ENCODE measurements at regions not wholly inside any gene's neighbourhood (a gene's known extent, or its start where the extent isn't known, plus 50 kb on each side); places are given as distances from the start of the nearest gene placed in this dataset.

DNA sequence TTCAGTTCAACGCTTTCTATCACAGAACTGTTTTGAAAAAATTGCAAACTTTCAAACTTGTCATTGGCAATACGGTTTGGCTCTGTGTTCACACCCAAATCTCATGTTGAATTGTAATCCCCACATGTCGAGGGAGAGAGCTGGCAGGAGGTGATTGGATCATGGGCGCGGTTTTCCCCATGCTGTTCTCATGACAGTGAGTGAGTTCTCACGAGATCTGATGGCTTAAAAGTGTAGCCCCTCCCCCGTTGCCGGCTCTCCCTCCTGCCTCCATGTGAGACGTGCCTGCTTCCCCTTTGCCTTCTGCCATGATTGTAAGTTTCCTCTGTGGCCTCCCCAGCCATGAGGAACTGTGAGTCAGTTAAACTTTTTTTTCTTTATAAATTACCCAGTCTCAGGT lies 1144.0 kb downstream of the BRD1 start:
- TF ChIP-seq, protein P1, sequence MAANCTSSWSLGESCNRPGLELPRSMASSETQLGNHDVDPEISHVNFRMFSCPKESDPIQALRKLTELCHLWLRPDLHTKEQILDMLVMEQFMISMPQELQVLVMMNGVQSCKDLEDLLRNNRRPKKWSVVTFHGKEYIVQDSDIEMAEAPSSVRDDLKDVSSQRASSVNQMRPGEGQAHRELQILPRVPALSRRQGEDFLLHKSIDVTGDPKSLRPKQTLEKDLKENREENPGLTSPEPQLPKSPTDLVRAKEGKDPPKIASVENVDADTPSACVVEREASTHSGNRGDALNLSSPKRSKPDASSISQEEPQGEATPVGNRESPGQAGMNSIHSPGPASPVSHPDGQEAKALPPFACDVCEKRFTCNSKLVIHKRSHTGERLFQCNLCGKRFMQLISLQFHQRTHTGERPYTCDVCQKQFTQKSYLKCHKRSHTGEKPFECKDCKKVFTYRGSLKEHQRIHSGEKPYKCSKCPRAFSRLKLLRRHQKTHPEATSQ (tag by site-specific recombination; IDR thresholded peaks at IDR 0.05), result no peak
- TF ChIP-seq, protein P2, sequence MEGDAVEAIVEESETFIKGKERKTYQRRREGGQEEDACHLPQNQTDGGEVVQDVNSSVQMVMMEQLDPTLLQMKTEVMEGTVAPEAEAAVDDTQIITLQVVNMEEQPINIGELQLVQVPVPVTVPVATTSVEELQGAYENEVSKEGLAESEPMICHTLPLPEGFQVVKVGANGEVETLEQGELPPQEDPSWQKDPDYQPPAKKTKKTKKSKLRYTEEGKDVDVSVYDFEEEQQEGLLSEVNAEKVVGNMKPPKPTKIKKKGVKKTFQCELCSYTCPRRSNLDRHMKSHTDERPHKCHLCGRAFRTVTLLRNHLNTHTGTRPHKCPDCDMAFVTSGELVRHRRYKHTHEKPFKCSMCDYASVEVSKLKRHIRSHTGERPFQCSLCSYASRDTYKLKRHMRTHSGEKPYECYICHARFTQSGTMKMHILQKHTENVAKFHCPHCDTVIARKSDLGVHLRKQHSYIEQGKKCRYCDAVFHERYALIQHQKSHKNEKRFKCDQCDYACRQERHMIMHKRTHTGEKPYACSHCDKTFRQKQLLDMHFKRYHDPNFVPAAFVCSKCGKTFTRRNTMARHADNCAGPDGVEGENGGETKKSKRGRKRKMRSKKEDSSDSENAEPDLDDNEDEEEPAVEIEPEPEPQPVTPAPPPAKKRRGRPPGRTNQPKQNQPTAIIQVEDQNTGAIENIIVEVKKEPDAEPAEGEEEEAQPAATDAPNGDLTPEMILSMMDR (tag by site-specific recombination; IDR thresholded peaks at IDR 0.05), result no peak
- TF ChIP-seq, protein P3, sequence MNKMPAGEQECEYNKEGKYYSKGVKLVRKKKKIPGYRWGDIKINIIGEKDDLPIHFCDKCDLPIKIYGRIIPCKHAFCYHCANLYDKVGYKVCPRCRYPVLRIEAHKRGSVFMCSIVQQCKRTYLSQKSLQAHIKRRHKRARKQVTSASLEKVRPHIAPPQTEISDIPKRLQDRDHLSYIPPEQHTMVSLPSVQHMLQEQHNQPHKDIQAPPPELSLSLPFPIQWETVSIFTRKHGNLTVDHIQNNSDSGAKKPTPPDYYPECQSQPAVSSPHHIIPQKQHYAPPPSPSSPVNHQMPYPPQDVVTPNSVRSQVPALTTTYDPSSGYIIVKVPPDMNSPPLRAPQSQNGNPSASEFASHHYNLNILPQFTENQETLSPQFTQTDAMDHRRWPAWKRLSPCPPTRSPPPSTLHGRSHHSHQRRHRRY (tag by site-specific recombination; IDR thresholded peaks at IDR 0.05), result no peak
- TF ChIP-seq EGR2 (tag by site-specific recombination; IDR thresholded peaks at IDR 0.05; ENCODE audit: low read depth), result no peak
- no peak for TF ChIP-seq ZNF221 (tag by site-specific recombination; IDR thresholded peaks at IDR 0.05; ENCODE audit: borderline replicate concordance)
- TF ChIP-seq ZNF302 (tag by site-specific recombination; IDR thresholded peaks at IDR 0.05; ENCODE audit: low read depth), result no peak
